Left ventricle myocardium superior (tissue), 1 donor: ENCODE measurements at regions not wholly inside any gene's neighbourhood (a gene's known extent, or its start where the extent isn't known, plus 50 kb on each side); places are given as distances from the start of the nearest gene placed in this dataset.
"Not testable (repeated sequence)": the region's sequence is repeated elsewhere in the genome, so short reads cannot be mapped to it uniquely, and the experiment has no call there.

Source experiments
- ATAC-seq: fragments of 200-7000 bp; cut with Tn5 transposase; one replicate; pipeline ENCODE4 v1.9.1; 2020; ENCODE audit warnings: mild to moderate bottlenecking, moderate library complexity
- DNase-seq: peaks from one replicate; pipeline ENCODE4 v3.0.0-alpha.2; 2020
- intact Hi-C: fragments of 100-400 bp; cut with micrococcal nuclease; formaldehyde crosslinking; loops from one replicate; pipeline ENCODE4 v1.11.0; 2022
- donor health status: DM: no; HTN: yes; CAD: no; lungs with severe emphysema.

GRCh38 chr4:174037049-174037448 lies 246.4 kb downstream of the FBXO8 start:
- ATAC-seq (no peak), DNase-seq (no peak)
- intact Hi-C loops: no loop called here

DNA sequence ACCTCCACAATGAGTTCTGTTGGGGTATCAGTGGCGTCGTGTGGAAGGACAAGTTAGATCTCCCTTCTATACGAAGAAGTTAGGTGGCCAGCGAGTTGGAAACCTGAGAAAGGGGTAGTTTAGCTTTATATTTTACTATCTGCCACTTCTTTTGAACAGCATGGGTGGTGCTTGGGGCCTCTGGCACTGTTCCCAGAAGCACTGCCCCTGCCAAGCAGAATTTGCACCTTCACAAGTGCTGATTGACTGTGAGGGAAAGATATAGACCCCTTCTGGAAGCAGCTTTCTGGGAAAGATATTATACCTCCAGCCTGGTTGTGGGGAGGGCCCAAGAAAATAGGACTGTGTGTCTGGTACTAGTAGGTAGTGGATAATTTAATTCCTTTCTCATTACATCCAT lies 246.9 kb downstream of the FBXO8 start:
- DNase-seq (peak; percentile 29), ATAC-seq (no peak)
- intact Hi-C loops: no loop called here

GRCh38 chr4:174036111-174036510 lies 247.4 kb downstream of the FBXO8 start:
- intact Hi-C loops: no loop called here
- no peak for DNase-seq
- no peak for ATAC-seq

GRCh38 chr4:174023641-174024040 lies 259.8 kb downstream of the FBXO8 start:
- no peak for ATAC-seq

DNA sequence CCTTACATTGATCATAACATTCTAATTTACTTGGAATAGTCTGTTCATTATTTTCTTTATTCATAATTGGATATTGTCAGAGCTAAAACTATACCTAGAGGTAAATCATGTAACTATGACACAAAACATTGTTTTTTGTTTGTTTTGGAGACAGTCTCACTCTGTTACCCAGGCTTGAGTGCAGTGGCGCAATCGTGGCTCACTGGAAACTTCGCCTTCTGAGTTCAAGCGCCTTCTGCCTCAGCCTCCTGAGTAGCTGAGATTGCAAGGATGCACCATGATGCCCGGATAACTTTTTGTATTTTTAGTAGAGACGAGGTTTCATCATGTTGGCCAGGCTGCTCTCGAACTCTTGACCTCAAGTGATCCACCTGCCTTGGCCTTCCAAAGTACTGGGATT lies 265.2 kb downstream of the FBXO8 start:
- intact Hi-C loops: no loop called here
- DNase-seq (no peak), ATAC-seq (no peak)

More at GRCh38 chr4:174023641-174024040, 259.8 kb downstream of the FBXO8 start:
- DNase-seq: no peak
- intact Hi-C loops: no loop called here

GRCh38 chr4:174016251-174016650 lies 267.2 kb downstream of the FBXO8 start:
- ATAC-seq (no peak), DNase-seq (no peak)
- intact Hi-C loops: no loop called here

- intact Hi-C loops: no loop called here
These were observed 270.6 kb downstream of the FBXO8 start for GRCh38 chr4:174012886-174013259.

DNA sequence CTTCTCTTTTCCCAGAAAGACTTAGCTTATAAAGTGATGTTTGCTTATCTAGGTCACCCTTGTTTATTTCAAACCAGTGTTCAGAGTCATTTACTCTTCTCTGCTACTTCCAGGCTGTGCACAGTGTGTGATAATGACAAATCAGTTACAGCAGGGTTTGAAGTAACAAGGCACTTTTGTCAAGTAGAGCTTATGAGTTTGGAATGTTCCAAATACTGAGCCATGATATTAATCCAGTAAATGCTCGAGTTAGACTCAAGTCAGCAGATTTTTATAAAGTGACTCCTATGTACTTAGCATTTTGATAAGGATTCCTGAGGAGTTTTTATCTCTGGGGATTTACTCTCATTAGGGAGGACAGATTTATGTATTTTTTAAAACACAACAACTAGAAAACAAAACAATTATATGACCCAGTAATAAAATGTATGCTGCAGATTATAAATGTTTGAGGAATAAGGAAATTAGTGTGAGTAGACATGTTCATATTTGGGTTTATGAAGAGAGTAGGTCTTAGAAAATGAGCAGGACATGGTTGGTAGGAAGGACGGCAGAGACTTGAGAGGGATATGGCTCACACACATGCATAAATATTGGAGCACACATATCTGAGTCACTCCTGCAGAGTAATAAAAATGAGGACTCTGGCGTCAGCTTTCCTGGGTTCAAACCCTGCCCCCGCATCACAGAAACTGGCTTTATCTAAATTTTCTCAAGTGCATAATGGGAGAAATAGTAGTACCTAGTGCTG lies 271.2 kb downstream of the FBXO8 start:
- DNase-seq: no peak
- intact Hi-C loops: no loop called here
- ATAC-seq: peak; percentile 73

More at GRCh38 chr4:174012886-174013259, 270.6 kb downstream of the FBXO8 start:
- DNase-seq (no peak), ATAC-seq (no peak)

- intact Hi-C loops: no loop called here
- no peak for ATAC-seq
These were observed 272.9 kb downstream of the FBXO8 start for GRCh38 chr4:174010547-174010946.

GRCh38 chr4:174009686-174010451 lies 273.6 kb downstream of the FBXO8 start:
- DNase-seq (no peak), ATAC-seq (no peak)
- intact Hi-C loops: no loop called here

More at GRCh38 chr4:174010547-174010946, 272.9 kb downstream of the FBXO8 start:
- DNase-seq: no peak

DNA sequence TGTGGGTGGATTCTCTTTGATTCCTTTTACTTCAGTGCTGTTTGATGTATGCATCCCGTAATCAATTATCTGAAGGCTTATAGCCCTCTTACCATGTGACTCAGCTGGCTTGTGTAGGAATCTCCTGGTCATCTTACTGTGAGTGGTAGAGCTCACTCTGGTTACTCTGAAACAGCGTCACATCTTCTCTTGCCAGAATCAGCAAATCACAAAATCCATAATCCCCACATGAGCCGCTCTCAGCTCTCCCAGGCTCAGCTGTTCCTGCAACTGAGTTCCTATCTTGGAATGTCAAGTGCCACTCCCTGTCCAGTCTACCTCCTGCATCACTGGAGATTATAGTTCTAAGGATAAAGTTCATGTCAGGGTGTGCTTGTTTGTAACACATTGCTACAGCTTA lies 278.0 kb downstream of the FBXO8 start:
- ATAC-seq: peak; percentile 78
- peak; percentile 23 for DNase-seq

GRCh38 chr4:173998471-173999144 lies 284.9 kb downstream of the FBXO8 start:
- intact Hi-C loops: no loop called here
- no peak for DNase-seq
- ATAC-seq: no peak

More for the DNA sequence above, 278.0 kb downstream of the FBXO8 start:
- intact Hi-C loops: no loop called here

DNA sequence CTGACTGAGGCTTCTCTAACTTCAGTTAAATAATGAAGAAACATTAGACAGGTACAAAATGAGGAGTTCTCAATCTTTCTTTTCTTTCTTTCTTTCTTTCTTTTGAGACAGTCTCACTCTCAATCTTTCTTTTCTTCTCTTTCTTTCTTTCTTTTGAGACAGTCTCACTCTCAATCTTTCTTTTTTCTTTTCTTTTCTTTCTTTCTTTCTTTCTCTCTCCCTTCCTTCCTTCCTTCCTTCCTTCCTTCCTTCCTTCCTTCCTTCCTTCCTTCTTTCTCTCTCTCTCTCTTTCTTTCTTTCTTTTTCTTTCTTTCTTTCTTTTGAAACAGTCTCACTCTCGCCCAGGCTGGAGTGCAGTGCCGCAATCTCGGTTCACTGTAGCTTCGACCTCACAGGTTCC lies 287.7 kb downstream of the FBXO8 start:
- DNase-seq, ATAC-seq, intact Hi-C loops: not testable (repeated sequence)

GRCh38 chr4:173991814-173992213 lies 291.7 kb downstream of the FBXO8 start:
- no peak for DNase-seq
- no peak for ATAC-seq
- intact Hi-C loops: no loop called here

DNA sequence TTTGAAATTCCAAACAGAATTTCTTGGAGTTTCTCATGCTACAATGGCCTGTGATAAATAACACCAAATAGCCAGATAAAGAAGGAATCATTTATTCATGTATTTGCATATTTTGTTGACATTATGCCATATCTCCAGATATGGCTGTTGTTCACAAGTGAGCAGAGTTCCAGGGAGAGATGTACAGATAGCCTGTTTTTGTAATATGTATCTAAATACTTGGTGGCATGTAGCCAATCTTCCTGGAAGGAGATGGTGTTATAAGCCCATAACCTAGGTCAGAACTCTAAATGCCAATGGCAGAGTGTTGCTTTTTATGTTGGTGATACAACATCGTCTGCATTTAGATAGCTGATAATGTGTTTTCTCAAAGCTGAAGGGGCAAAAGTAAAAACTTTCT lies 292.2 kb downstream of the FBXO8 start:
- ATAC-seq (no peak), DNase-seq (no peak)
- intact Hi-C loops: no loop called here

DNA sequence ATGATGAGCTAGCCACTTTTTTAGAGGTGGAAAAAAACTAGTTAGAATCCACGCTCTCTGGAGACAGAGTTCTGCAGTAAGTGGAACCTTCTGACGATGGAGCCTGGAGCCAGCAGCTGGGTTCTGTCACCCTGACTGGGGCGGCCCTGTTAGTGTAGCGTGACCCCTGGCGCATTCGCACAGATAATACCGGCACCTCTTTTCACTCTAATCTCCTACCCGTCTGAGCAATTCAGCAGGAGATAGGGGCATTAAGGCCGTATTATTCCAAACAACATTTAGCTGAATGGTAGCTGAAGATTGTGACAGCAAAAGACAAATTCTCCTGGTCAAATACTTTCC lies 292.6 kb downstream of the FBXO8 start:
- intact Hi-C loops: no loop called here
- DNase-seq (peak; percentile 82), ATAC-seq (peak; percentile 99)

DNA sequence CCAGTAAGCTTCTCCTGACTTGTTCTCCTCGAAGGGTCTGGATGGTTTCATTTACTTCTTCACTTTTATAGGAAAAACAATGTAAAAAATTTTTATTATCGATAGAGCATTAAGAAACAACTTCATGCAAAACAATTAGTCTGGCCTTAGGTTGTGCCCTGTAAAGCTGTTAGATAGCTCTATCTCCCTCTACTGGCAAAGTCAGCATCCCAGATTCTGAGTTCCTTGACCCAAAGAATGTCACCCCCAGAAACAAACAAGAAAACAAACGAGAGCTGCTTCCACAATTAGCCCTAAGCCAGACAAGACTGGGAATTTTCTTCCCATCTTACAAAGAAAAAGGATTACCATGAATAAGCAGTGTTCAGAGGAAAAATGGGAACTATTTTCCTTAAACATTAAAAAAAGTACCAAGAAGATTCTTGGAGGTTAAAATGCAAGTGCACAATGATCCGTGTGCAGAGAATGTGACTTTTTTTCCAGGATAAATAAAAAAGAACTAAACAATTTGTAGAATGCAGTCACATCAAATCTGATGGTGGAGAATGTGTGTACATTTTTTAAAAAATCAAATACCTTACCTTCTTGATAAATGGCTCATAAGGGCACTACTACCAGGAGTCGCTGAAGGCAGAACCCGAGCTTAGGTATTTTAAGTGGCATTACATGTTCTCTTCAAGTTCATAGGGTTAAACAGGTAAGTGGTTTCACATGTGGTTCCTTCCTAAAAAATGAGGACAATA lies 293.2 kb downstream of the FBXO8 start:
- DNase-seq: no peak

GRCh38 chr4:173963523-173963922 lies 319.9 kb downstream of the FBXO8 start:
- DNase-seq, intact Hi-C loops, ATAC-seq: not testable (repeated sequence)

More for the DNA sequence above, 293.2 kb downstream of the FBXO8 start:
- intact Hi-C loops: no loop called here
- peak; percentile 92 for ATAC-seq

- ATAC-seq (peak; percentile 38), DNase-seq (no peak)
- intact Hi-C loops: no loop called here
These were observed 323.1 kb downstream of the FBXO8 start for GRCh38 chr4:173960398-173960797.
